ENCODE measurements at regions not wholly inside any gene's neighbourhood (a gene's known extent, or its start where the extent isn't known, plus 50 kb on each side); places are given as distances from the start of the nearest gene placed in this dataset.

- H3K9ac ChIP-seq (ENCODE audit: low read length in 5 of 5), result no peak overlapping the region
- H3K4me1 ChIP-seq (ENCODE audit: control insufficient read depth in 5 of 5, insufficient read depth in 5 of 5, low read length in 5 of 5), result peaks cover 0 to 7% (median 6%) of the 10 kb centered on the region in 5 donors
- no peak overlapping the region for H3K27ac ChIP-seq (ENCODE audit: low read depth, low read length)
- no peak overlapping the region for H3K4me3 ChIP-seq (ENCODE audit: low read depth in 1 of 5, low read length in 5 of 5)
- H3K36me3 ChIP-seq (ENCODE audit: control insufficient read depth in 5 of 5, insufficient read depth in 5 of 5, low read length in 5 of 5), result no peaks in the 10 kb centered on the region
- H3K27me3 ChIP-seq (ENCODE audit: control insufficient read depth in 5 of 5, insufficient read depth in 4 of 5, low read length in 5 of 5), result no peaks in the 10 kb centered on the region
- H3K9me3 ChIP-seq (ENCODE audit: control insufficient read depth in 5 of 5, low read length in 5 of 5), result no peaks in the 10 kb centered on the region
Measured at GRCh38 chr20:39946053-39946810, 742.8 kb downstream of the MAFB start.

DNA sequence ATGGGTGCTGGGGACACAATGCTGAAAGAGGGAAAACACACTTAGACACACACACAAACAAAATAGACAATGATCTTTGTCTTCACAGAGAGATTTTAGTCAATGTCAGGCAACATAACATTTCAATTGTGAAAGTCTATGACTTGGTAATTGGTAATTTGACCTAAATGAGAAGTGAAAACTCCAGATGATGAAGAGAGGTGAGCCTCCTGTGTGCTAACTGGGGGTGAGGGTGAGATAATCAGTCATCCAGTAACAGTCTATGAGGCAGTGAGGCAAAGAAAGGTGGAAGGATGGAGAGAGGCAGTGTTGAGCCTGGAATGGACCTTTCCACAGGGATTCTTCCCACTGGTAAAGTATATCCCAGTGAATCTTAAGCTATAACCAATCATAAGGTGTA is 744.2 kb downstream of the MAFB start:
- Histone ChIP-seq H3K4me1 (ENCODE audit: control insufficient read depth in 5 of 5, insufficient read depth in 5 of 5, low read length in 5 of 5) (peaks cover 0 to 14% (median 11%) of the 10 kb centered on the region in 5 donors), H3K9ac (ENCODE audit: low read length in 5 of 5) (no peak overlapping the region), H3K27me3 (ENCODE audit: control insufficient read depth in 5 of 5, insufficient read depth in 4 of 5, low read length in 5 of 5) (no peaks in the 10 kb centered on the region), H3K9me3 (ENCODE audit: control insufficient read depth in 5 of 5, low read length in 5 of 5) (no peaks in the 10 kb centered on the region), H3K4me3 (ENCODE audit: low read depth in 1 of 5, low read length in 5 of 5) (no peak overlapping the region), H3K27ac (ENCODE audit: low read depth, low read length) (no peak overlapping the region), H3K36me3 (ENCODE audit: control insufficient read depth in 5 of 5, insufficient read depth in 5 of 5, low read length in 5 of 5) (no peaks in the 10 kb centered on the region)

DNA sequence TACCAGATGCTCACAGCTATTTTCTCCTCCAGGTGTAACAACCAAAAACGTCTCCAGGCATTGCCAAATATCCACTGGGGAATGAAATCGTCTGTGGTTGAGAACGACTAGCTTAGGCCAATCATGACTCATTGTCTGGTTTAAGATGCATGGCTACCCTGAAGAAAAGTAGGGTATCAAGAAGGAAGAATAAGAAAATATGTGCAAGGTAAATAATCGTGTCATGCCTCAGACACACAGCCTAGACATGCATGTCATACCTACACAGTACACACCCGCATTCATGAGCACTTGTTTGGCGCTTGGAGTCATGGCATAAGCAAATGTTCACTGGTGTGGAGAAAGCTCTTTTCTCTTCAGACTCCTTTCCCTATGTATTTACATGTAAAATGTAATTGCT is 745.7 kb downstream of the MAFB start:
- Histone ChIP-seq H3K4me1 (ENCODE audit: control insufficient read depth in 5 of 5, insufficient read depth in 5 of 5, low read length in 5 of 5) (peaks cover 0 to 14% (median 11%) of the 10 kb centered on the region in 5 donors), H3K27ac (ENCODE audit: low read depth, low read length) (no peak overlapping the region), H3K9ac (ENCODE audit: low read length in 5 of 5) (no peak overlapping the region), H3K36me3 (ENCODE audit: control insufficient read depth in 5 of 5, insufficient read depth in 5 of 5, low read length in 5 of 5) (no peaks in the 10 kb centered on the region), H3K9me3 (ENCODE audit: control insufficient read depth in 5 of 5, low read length in 5 of 5) (no peaks in the 10 kb centered on the region), H3K4me3 (ENCODE audit: low read depth in 1 of 5, low read length in 5 of 5) (no peak overlapping the region), H3K27me3 (ENCODE audit: control insufficient read depth in 5 of 5, insufficient read depth in 4 of 5, low read length in 5 of 5) (no peaks in the 10 kb centered on the region)

- Histone ChIP-seq H3K9me3 (ENCODE audit: control insufficient read depth in 5 of 5, low read length in 5 of 5) (no peaks in the 10 kb centered on the region), H3K27ac (ENCODE audit: low read depth, low read length) (no peak overlapping the region), H3K9ac (ENCODE audit: low read length in 5 of 5) (no peak overlapping the region), H3K4me3 (ENCODE audit: low read depth in 1 of 5, low read length in 5 of 5) (no peak overlapping the region), H3K36me3 (ENCODE audit: control insufficient read depth in 5 of 5, insufficient read depth in 5 of 5, low read length in 5 of 5) (no peaks in the 10 kb centered on the region), H3K27me3 (ENCODE audit: control insufficient read depth in 5 of 5, insufficient read depth in 4 of 5, low read length in 5 of 5) (no peaks in the 10 kb centered on the region), H3K4me1 (ENCODE audit: control insufficient read depth in 5 of 5, insufficient read depth in 5 of 5, low read length in 5 of 5) (peaks cover 0 to 14% (median 11%) of the 10 kb centered on the region in 5 donors)
Measured at GRCh38 chr20:39941245-39941644, 747.8 kb downstream of the MAFB start.

DNA sequence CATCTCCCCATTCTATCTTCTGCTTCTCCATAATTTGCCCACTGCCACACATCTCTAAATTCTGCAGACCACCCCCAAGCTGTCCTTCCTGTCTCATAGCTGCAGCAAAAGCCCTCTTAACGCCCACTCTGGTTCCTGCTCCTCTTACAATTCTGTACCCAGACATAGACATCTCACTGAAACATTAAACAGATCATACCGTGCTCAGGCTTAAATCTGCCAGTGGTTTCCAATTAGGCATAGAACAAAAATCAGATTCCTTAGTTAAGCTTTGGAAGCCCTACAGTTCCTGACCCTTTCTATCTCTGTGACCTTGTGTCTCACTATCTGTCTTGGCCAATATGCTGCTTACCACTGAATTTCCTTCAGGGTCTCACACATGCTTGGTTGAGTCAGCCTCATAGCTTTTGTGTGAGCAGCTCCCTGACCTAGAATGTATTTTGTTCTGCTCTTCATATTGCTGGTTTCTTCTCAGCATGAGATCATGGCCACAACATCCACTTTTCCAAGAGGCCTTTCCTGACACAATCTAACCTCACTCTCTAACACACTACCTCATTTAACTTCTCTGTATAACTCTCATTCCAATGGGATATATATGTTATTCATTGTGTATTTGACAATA is 749.7 kb downstream of the MAFB start:
- Histone ChIP-seq H3K9ac (ENCODE audit: low read length in 5 of 5) (no peak overlapping the region), H3K27me3 (ENCODE audit: control insufficient read depth in 5 of 5, insufficient read depth in 4 of 5, low read length in 5 of 5) (no peaks in the 10 kb centered on the region), H3K4me3 (ENCODE audit: low read depth in 1 of 5, low read length in 5 of 5) (no peak overlapping the region)

DNA sequence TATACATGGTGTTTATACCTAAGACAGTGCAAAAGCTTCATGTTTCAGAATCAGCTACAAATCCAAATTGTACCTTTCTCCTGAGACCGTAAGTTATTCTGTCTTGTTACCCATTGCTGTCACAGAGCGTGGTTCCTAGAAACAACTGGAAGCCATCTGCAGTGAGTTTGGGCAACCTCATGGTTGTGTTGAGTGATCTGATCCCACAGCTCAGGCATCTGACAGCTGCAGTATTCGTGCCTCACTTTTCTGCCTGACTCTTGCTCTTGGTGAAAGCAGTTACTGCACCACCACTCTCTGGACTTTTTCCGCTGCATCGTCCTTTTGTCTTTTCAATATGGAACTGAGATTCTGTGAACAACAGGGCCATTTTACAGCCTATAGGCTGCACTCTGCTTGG is 752.6 kb downstream of the MAFB start:
- H3K4me3 ChIP-seq (ENCODE audit: low read depth in 1 of 5, low read length in 5 of 5), result no peak overlapping the region
- H3K27me3 ChIP-seq (ENCODE audit: control insufficient read depth in 5 of 5, insufficient read depth in 4 of 5, low read length in 5 of 5), result no peaks in the 10 kb centered on the region
- no peak overlapping the region for H3K27ac ChIP-seq (ENCODE audit: low read depth, low read length)
- no peak overlapping the region for H3K9ac ChIP-seq (ENCODE audit: low read length in 5 of 5)
- peaks cover 0 to 10% (median 7%) of the 10 kb centered on the region in 5 donors for H3K4me1 ChIP-seq (ENCODE audit: control insufficient read depth in 5 of 5, insufficient read depth in 5 of 5, low read length in 5 of 5)
- no peaks in the 10 kb centered on the region for H3K36me3 ChIP-seq (ENCODE audit: control insufficient read depth in 5 of 5, insufficient read depth in 5 of 5, low read length in 5 of 5)
- no peaks in the 10 kb centered on the region for H3K9me3 ChIP-seq (ENCODE audit: control insufficient read depth in 5 of 5, low read length in 5 of 5)

More for the DNA sequence above, 749.7 kb downstream of the MAFB start:
- Histone ChIP-seq H3K36me3 (ENCODE audit: control insufficient read depth in 5 of 5, insufficient read depth in 5 of 5, low read length in 5 of 5) (no peaks in the 10 kb centered on the region), H3K9me3 (ENCODE audit: control insufficient read depth in 5 of 5, low read length in 5 of 5) (no peaks in the 10 kb centered on the region), H3K4me1 (ENCODE audit: control insufficient read depth in 5 of 5, insufficient read depth in 5 of 5, low read length in 5 of 5) (peaks cover 0 to 14% (median 11%) of the 10 kb centered on the region in 5 donors), H3K27ac (ENCODE audit: low read depth, low read length) (no peak overlapping the region)

DNA sequence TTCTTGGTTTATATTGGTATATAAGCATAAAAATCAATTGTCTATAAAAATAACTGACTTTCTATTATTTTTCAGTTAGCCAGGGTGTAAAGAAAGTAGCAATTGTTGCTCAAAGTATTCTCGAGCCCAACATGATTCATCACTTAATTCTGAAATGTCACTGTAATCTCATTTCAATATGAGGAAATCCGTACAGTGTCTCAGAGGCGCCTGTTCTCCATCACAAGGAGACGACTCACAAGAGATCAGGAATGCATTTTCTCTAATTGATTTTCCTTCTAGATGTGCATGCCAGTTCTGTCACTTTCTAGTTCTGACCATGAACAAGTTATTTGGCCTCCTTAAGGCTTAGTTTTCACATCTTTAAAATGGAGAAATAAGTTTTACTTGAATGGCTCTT is 753.1 kb downstream of the MAFB start:
- no peak overlapping the region for H3K4me3 ChIP-seq (ENCODE audit: low read depth in 1 of 5, low read length in 5 of 5)
- no peaks in the 10 kb centered on the region for H3K36me3 ChIP-seq (ENCODE audit: control insufficient read depth in 5 of 5, insufficient read depth in 5 of 5, low read length in 5 of 5)
- H3K9ac ChIP-seq (ENCODE audit: low read length in 5 of 5), result no peak overlapping the region
- H3K27me3 ChIP-seq (ENCODE audit: control insufficient read depth in 5 of 5, insufficient read depth in 4 of 5, low read length in 5 of 5), result no peaks in the 10 kb centered on the region
- no peaks in the 10 kb centered on the region for H3K9me3 ChIP-seq (ENCODE audit: control insufficient read depth in 5 of 5, low read length in 5 of 5)
- H3K27ac ChIP-seq (ENCODE audit: low read depth, low read length), result no peak overlapping the region
- H3K4me1 ChIP-seq (ENCODE audit: control insufficient read depth in 5 of 5, insufficient read depth in 5 of 5, low read length in 5 of 5), result peaks cover 0 to 5% (median 2%) of the 10 kb centered on the region in 5 donors

GRCh38 chr20:39916236-39916765 is 772.7 kb downstream of the MAFB start:
- H3K27me3 ChIP-seq (ENCODE audit: control insufficient read depth in 5 of 5, insufficient read depth in 4 of 5, low read length in 5 of 5), result no peaks in the 10 kb centered on the region
- no peak overlapping the region for H3K27ac ChIP-seq (ENCODE audit: low read depth, low read length)
- H3K4me3 ChIP-seq (ENCODE audit: low read depth in 1 of 5, low read length in 5 of 5), result no peak overlapping the region
- no peaks in the 10 kb centered on the region for H3K36me3 ChIP-seq (ENCODE audit: control insufficient read depth in 5 of 5, insufficient read depth in 5 of 5, low read length in 5 of 5)
- H3K4me1 ChIP-seq (ENCODE audit: control insufficient read depth in 5 of 5, insufficient read depth in 5 of 5, low read length in 5 of 5), result no peaks in the 10 kb centered on the region
- no peak overlapping the region for H3K9ac ChIP-seq (ENCODE audit: low read length in 5 of 5)
- H3K9me3 ChIP-seq (ENCODE audit: control insufficient read depth in 5 of 5, low read length in 5 of 5), result no peaks in the 10 kb centered on the region

DNA sequence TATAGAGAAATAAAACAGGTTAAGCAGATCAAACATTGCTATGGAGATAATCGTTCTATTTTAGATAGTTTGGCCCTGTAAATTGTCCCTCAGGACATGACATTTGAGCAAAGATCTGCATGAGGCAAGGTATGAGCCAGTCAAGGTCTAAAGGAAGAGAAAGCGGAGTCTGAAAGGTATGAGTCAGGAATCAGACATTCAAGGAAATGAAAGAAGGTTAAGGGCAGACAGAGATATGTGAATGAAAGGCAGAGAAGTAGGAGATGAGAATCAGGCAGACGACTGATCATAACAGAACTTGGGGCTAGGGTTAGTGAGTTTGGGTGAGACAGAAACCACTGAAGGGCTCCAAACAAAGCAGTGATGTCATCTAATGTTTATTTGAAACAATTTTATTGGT is 775.8 kb downstream of the MAFB start:
- Histone ChIP-seq H3K9ac (ENCODE audit: low read length in 5 of 5) (no peak overlapping the region), H3K36me3 (ENCODE audit: control insufficient read depth in 5 of 5, insufficient read depth in 5 of 5, low read length in 5 of 5) (no peaks in the 10 kb centered on the region), H3K9me3 (ENCODE audit: control insufficient read depth in 5 of 5, low read length in 5 of 5) (no peaks in the 10 kb centered on the region)

GRCh38 chr20:39911497-39911896 is 777.5 kb downstream of the MAFB start:
- H3K4me1 ChIP-seq (ENCODE audit: control insufficient read depth in 5 of 5, insufficient read depth in 5 of 5, low read length in 5 of 5), result peaks cover 0 to 11% (median 7%) of the 10 kb centered on the region in 5 donors
- no peaks in the 10 kb centered on the region for H3K27me3 ChIP-seq (ENCODE audit: control insufficient read depth in 5 of 5, insufficient read depth in 4 of 5, low read length in 5 of 5)
- no peak overlapping the region for H3K4me3 ChIP-seq (ENCODE audit: low read depth in 1 of 5, low read length in 5 of 5)
- H3K9me3 ChIP-seq (ENCODE audit: control insufficient read depth in 5 of 5, low read length in 5 of 5), result no peaks in the 10 kb centered on the region
- no peak overlapping the region for H3K27ac ChIP-seq (ENCODE audit: low read depth, low read length)
- H3K36me3 ChIP-seq (ENCODE audit: control insufficient read depth in 5 of 5, insufficient read depth in 5 of 5, low read length in 5 of 5), result no peaks in the 10 kb centered on the region
- no peak overlapping the region for H3K9ac ChIP-seq (ENCODE audit: low read length in 5 of 5)

More for the DNA sequence above, 775.8 kb downstream of the MAFB start:
- H3K4me1 ChIP-seq (ENCODE audit: control insufficient read depth in 5 of 5, insufficient read depth in 5 of 5, low read length in 5 of 5), result peaks cover 0 to 11% (median 7%) of the 10 kb centered on the region in 5 donors
- H3K27ac ChIP-seq (ENCODE audit: low read depth, low read length), result no peak overlapping the region
- no peak overlapping the region for H3K4me3 ChIP-seq (ENCODE audit: low read depth in 1 of 5, low read length in 5 of 5)
- H3K27me3 ChIP-seq (ENCODE audit: control insufficient read depth in 5 of 5, insufficient read depth in 4 of 5, low read length in 5 of 5), result no peaks in the 10 kb centered on the region

Data from subcutaneous abdominal adipose tissue (tissue), 5 donors.